ENCODE measurements at regions not wholly inside any gene's neighbourhood (a gene's known extent, or its start where the extent isn't known, plus 50 kb on each side); places are given as distances from the start of the nearest gene placed in this dataset.

DNA sequence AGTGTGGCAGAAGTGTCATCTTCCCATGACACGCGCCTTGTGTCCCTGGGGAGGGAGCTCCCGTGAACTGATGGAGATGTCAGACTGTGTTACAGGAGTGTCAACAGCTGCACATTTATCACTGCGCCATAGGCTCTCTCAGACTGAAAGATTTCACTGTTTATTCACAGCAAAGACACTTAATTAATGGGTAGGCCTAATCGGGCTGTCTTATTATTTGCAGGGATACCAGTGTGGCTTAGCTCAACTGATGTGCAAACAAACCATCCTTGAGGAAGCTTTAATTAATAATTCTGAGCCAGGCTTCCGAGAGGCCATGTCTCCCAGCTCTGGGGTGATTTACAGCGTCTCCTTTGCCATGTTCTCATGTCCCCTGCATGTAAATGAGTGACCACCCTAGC, 771.0 kb downstream of the QKI start:
- Histone ChIP-seq H3K36me3 (ENCODE audit: control insufficient read depth in 1 of 2, insufficient read depth in 2 of 2, low read length in 2 of 2) (no peaks in the 10 kb centered on the region), H3K27me3 (ENCODE audit: insufficient read depth, low read length) (no peaks in the 10 kb centered on the region), H3K27ac (ENCODE audit: low read depth, low read length) (no peak overlapping the region), H3K9me2 (ENCODE audit: insufficient read depth) (no peaks in the 10 kb centered on the region), H3K4me2 (ENCODE audit: low read length) (no peak overlapping the region), H2AFZ (ENCODE audit: low read depth, low read length, poor library complexity, severe bottlenecking) (no peak overlapping the region), H3K4me1 (ENCODE audit: control insufficient read depth in 1 of 2, insufficient read depth in 2 of 2, low read length in 2 of 2) (no peaks in the 10 kb centered on the region), H3K9ac (ENCODE audit: low read length) (no peak overlapping the region), H4K20me1 (ENCODE audit: insufficient read depth) (no peaks in the 10 kb centered on the region), H3K79me2 (ENCODE audit: insufficient read depth, low read length) (no peaks in the 10 kb centered on the region), H3K9me3 (ENCODE audit: control insufficient read depth in 1 of 2, insufficient read depth in 1 of 2, low read depth in 1 of 2, low read length in 2 of 2) (no peaks in the 10 kb centered on the region; a peak in 1 of 4 replicates), H3K4me3 (replicated peaks in 1 of 2; ENCODE audit: low read depth in 1 of 2, low read length in 2 of 2) (no peak overlapping the region)
- no peak for ATAC-seq
- BruUV-seq (replicated peaks), result no TSS peak
- ChIA-PET POLR2A (no interaction called here), CTCF (no interaction called here), RAD21 (ENCODE audit: low non-redundant PET in 1 of 2, low total read pairs in 2 of 2, uncharacterized antibody in 2 of 2, unreplicated experiment in 2 of 2) (no interaction called here)
- intact Hi-C loops (cut with micrococcal nuclease), result no loop called here
- no peak for TF ChIP-seq CEBPB (IDR thresholded peaks at IDR 0.05; ENCODE audit: low read depth)
- TF ChIP-seq, protein P1, sequence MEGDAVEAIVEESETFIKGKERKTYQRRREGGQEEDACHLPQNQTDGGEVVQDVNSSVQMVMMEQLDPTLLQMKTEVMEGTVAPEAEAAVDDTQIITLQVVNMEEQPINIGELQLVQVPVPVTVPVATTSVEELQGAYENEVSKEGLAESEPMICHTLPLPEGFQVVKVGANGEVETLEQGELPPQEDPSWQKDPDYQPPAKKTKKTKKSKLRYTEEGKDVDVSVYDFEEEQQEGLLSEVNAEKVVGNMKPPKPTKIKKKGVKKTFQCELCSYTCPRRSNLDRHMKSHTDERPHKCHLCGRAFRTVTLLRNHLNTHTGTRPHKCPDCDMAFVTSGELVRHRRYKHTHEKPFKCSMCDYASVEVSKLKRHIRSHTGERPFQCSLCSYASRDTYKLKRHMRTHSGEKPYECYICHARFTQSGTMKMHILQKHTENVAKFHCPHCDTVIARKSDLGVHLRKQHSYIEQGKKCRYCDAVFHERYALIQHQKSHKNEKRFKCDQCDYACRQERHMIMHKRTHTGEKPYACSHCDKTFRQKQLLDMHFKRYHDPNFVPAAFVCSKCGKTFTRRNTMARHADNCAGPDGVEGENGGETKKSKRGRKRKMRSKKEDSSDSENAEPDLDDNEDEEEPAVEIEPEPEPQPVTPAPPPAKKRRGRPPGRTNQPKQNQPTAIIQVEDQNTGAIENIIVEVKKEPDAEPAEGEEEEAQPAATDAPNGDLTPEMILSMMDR (IDR thresholded peaks at IDR 0.05 in 2 of 3, conservative IDR thresholded peaks at IDR 0.05 in 1 of 3; ENCODE audit: borderline replicate concordance in 1 of 3, insufficient read depth in 1 of 3, low read depth in 2 of 3, low read length in 2 of 3), result no peak
- no peak for TF ChIP-seq ZFX (IDR thresholded peaks at IDR 0.05)
- TF ChIP-seq ZNF274 (IDR thresholded peaks at IDR 0.05; ENCODE audit: low read depth, low read length), result no peak
- no peak for TF ChIP-seq REST (IDR thresholded peaks at IDR 0.05; ENCODE audit: low read depth)
- no peak for TF ChIP-seq EZH2phosphoT487 (IDR thresholded peaks at IDR 0.05; ENCODE audit: borderline replicate concordance)
- TF ChIP-seq, protein P2, sequence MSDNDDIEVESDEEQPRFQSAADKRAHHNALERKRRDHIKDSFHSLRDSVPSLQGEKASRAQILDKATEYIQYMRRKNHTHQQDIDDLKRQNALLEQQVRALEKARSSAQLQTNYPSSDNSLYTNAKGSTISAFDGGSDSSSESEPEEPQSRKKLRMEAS (IDR thresholded peaks at IDR 0.05), result no peak
- no peak for TF ChIP-seq SIN3A (IDR thresholded peaks at IDR 0.05; ENCODE audit: low read depth)
- TF ChIP-seq, protein P3, sequence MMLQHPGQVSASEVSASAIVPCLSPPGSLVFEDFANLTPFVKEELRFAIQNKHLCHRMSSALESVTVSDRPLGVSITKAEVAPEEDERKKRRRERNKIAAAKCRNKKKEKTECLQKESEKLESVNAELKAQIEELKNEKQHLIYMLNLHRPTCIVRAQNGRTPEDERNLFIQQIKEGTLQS (IDR thresholded peaks at IDR 0.05), result no peak
- TF ChIP-seq SRF (IDR thresholded peaks at IDR 0.05; ENCODE audit: low read depth), result no peak
- no peak for TF ChIP-seq SP1 (IDR thresholded peaks at IDR 0.05; ENCODE audit: low read depth)
- TF ChIP-seq YY1 (IDR thresholded peaks at IDR 0.05; ENCODE audit: extremely low read depth, insufficient replicate concordance, low read depth, low read length), result no peak
- no peak for TF ChIP-seq EGR1 (IDR thresholded peaks at IDR 0.05; ENCODE audit: low read depth)
- TF ChIP-seq RAD21 (IDR thresholded peaks at IDR 0.05; ENCODE audit: low read depth), result no peak
- TF ChIP-seq ZBTB33 (IDR thresholded peaks at IDR 0.05; ENCODE audit: extremely low read depth, insufficient replicate concordance, low read length), result no peak
- TF ChIP-seq JUND (IDR thresholded peaks at IDR 0.05), result no peak
- TF ChIP-seq FOSL1 (IDR thresholded peaks at IDR 0.05; ENCODE audit: low read depth), result no peak
- no peak for TF ChIP-seq ELF1 (IDR thresholded peaks at IDR 0.05; ENCODE audit: borderline replicate concordance, low read depth)
- TF ChIP-seq TCF7L2 (IDR thresholded peaks at IDR 0.05; ENCODE audit: borderline replicate concordance, extremely low read depth, insufficient read depth, insufficient read length), result no peak
- no peak for TF ChIP-seq EZH2 (IDR thresholded peaks at IDR 0.05)
- DNase-seq (ENCODE audit: low read depth, low spot score), result no peak
